ENCODE measurements at regions not wholly inside any gene's neighbourhood (a gene's known extent, or its start where the extent isn't known, plus 50 kb on each side); places are given as distances from the start of the nearest gene placed in this dataset.

DNA sequence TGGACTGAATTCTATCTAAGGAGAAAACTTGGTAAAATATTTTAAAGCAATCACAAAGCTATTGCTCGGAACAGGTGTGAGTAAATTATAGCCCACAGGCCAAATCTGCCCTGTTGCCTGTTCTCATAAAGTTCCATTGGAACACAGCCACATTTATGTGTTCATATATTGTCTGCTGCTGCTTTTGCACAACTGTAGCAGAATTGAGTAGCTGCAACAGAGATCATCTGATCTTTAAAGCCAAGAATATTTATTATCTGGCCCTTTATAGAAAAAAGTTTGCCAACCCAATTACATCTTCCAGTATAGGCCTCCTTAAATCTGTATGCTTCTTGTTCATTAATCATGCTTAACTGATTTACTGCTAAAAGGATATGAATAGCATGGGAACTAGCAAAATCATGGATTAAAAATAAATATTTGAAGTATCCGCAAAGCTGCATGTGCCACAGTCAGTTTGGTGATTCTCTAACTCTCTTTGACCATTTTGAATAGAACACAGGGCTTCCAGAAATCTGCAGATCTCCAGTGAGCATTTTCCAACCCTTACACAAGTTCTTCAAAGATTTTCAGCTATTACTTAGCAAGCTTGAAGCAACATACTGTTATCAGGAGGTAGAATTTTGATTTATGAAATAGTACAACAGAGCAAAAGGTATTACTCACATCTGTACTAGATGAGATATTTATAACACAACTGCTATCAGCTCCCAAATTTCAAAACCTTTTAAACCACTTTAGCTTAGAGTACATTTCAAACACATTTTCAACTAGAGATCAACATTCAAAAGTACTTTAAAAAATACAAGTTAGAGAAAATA is 312.6 kb upstream of the ID4 start:
- TF ChIP-seq, protein P1, sequence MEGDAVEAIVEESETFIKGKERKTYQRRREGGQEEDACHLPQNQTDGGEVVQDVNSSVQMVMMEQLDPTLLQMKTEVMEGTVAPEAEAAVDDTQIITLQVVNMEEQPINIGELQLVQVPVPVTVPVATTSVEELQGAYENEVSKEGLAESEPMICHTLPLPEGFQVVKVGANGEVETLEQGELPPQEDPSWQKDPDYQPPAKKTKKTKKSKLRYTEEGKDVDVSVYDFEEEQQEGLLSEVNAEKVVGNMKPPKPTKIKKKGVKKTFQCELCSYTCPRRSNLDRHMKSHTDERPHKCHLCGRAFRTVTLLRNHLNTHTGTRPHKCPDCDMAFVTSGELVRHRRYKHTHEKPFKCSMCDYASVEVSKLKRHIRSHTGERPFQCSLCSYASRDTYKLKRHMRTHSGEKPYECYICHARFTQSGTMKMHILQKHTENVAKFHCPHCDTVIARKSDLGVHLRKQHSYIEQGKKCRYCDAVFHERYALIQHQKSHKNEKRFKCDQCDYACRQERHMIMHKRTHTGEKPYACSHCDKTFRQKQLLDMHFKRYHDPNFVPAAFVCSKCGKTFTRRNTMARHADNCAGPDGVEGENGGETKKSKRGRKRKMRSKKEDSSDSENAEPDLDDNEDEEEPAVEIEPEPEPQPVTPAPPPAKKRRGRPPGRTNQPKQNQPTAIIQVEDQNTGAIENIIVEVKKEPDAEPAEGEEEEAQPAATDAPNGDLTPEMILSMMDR (IDR thresholded peaks at IDR 0.05; ENCODE audit: insufficient read depth, low read length, missing control alignments) = no peak
- ChIA-PET POLR2A (no interaction called here), CTCF (no interaction called here)
- no peak overlapping the region for H3K4me3 ChIP-seq (ENCODE audit: low read depth, low read length)
- no peak for DNase-seq (ENCODE audit: low read depth, low spot score)

DNA sequence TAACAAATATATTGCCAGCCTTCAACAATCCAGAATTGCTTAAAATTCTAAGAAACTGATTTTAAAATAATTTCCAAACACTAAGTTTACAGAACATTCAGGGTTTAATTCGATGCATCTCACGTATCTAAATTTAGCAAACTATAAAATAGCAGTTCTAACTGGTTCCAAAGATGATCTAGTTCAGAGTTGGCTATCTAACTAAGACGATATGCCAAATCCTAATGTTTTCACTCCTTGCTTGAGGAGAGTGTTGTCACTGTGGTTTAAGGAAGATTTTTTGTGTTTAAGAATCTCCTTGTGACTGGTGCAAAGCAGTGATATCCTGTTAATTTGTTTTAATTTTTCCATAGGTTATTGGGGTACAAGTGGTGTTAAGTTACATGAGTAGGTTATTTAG is 311.5 kb upstream of the ID4 start:
- POLR2A ChIA-PET = no interaction called here

DNA sequence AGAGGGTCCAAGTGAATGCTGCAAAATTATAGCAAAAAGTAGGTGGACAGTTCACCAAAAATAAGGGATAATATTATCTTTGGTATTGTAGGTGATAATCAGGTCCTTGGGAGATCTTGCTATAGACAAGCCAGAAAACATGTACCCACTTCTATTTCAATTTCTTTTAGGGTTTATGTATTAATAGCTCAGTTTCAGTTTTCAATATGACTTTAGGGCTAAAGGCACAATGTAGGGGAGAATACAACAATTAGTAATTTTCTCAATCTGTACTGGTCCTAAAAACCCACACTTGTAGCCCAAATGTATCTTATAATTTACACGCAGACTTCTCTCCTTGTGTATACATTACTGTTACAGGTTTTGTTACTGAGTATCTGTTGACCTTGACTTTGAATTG is 307.0 kb upstream of the ID4 start:
- POLR2A ChIA-PET = no interaction called here
- TF ChIP-seq, protein P1 (IDR thresholded peaks at IDR 0.05; ENCODE audit: insufficient read depth, low read length, missing control alignments) = no peak
- no peak for DNase-seq (ENCODE audit: low read depth, low spot score)
- no peak overlapping the region for H3K4me3 ChIP-seq (ENCODE audit: low read depth, low read length)
- CTCF ChIA-PET = no interaction called here

More for the DNA sequence above, 311.5 kb upstream of the ID4 start:
- no peak overlapping the region for H3K4me3 ChIP-seq (ENCODE audit: low read depth, low read length)
- TF ChIP-seq, protein P1 (IDR thresholded peaks at IDR 0.05; ENCODE audit: insufficient read depth, low read length, missing control alignments) = no peak
- no peak for DNase-seq (ENCODE audit: low read depth, low spot score)
- CTCF ChIA-PET = no interaction called here

DNA sequence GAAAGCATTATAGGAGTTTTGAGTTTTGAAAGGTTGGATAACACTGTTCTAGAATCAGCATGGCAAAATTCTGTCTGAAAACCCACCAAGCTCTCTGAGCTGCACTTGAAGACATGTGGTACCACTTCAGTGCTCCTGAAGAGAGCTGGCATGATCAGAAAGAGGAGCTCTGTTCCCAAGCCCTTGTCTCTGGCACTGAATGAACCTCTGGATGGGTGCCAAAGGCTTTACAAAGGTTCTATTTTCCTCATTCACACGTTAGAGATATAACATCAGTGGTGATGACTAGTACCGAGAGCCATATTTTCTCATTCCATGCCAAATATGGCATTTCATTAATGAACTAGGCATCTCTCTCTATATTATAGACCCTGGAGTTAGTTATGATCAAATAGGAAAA is 301.8 kb upstream of the ID4 start:
- no peak for DNase-seq (ENCODE audit: low read depth, low spot score)
- ChIA-PET POLR2A (no interaction called here), CTCF (no interaction called here)
- TF ChIP-seq, protein P1 (IDR thresholded peaks at IDR 0.05; ENCODE audit: insufficient read depth, low read length, missing control alignments) = no peak
- H3K4me3 ChIP-seq (ENCODE audit: low read depth, low read length) = no peak overlapping the region

DNA sequence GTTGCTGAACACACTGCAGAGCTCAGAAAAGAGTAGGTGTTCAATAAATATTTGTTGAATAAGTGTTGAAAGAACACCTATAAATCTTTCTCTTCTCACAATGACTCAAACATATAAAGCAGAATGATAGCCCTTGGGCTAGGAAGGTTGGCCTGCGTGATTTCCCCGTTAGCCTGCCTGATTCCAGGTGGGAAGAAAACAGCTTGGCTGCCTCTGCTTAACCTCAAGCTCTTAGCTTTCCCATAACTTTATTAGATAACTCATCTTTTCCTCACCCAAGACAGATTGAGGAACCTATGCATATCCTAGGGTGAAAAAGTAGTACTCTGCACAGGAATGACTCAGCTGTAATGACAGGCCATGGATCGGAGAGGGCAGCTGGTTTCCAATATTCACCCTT is 300.3 kb upstream of the ID4 start:
- TF ChIP-seq, protein P1 (IDR thresholded peaks at IDR 0.05; ENCODE audit: insufficient read depth, low read length, missing control alignments) = no peak
- ChIA-PET CTCF (interaction anchor here (1.7 kb wide), 1 partner anchor 12 kb away, joined by 5 read pairs; no protein-coding TSS in a partner anchor), POLR2A (no interaction called here)
- no peak overlapping the region for H3K4me3 ChIP-seq (ENCODE audit: low read depth, low read length)
- no peak for DNase-seq (ENCODE audit: low read depth, low spot score)

DNA sequence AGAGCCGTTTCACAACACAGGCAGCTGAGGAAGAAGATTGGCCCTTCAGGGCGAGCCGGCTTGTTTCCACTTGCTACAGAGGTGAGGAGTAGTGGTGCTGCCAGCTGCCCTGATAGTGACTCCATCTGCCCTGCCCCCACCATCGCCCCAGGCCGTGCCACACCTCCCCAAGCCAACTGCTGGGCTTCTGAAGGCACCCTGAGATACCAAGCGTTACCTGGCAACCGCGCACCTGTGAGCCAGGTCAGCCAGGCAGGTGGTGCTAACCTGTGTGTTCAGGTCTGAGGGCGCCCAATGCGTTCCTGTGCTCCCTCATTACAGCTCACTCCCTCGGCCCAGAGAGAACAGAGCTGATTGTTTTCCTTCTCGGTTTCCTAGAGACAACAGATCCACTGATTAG is 299.1 kb upstream of the ID4 start:
- DNase-seq (ENCODE audit: low read depth, low spot score) = no peak
- POLR2A ChIA-PET = no interaction called here
- TF ChIP-seq, protein P1 (IDR thresholded peaks at IDR 0.05; ENCODE audit: insufficient read depth, low read length, missing control alignments) = no peak
- no peak overlapping the region for H3K4me3 ChIP-seq (ENCODE audit: low read depth, low read length)
- CTCF ChIA-PET = no interaction called here

Data from AG04449 (cell line).